ENCODE measurements at regions not wholly inside any gene's neighbourhood (a gene's known extent, or its start where the extent isn't known, plus 50 kb on each side); places are given as distances from the start of the nearest gene placed in this dataset.

- Histone ChIP-seq H3K36me3 (ENCODE audit: insufficient read depth, low read length) (no peaks in the 10 kb centered on the region), H3K9me3 (ENCODE audit: control insufficient read depth in 1 of 2, insufficient read depth in 1 of 2, low read length in 2 of 2) (peaks cover 0 to 4% of the 10 kb centered on the region in 2 experiments), H3K4me1 (ENCODE audit: insufficient read depth, low read length) (no peaks in the 10 kb centered on the region), H3K4me3 (ENCODE audit: low read length) (no peak overlapping the region), H3K27ac (ENCODE audit: low read depth in 1 of 2, low read length in 2 of 2) (no peak overlapping the region), H3K27me3 (ENCODE audit: control insufficient read depth in 1 of 2, insufficient read depth in 2 of 2, low read length in 2 of 2) (no peaks in the 10 kb centered on the region)
- no peak for ATAC-seq (ENCODE audit: poor library complexity)
- H3K27me3 Mint-ChIP-seq, result peaks cover 10% of the 10 kb centered on the region
- no peak for TF ChIP-seq CTCF (IDR thresholded peaks at IDR 0.05)
- H3K9me3 Mint-ChIP-seq, result no peaks in the 10 kb centered on the region
- no peaks in the 10 kb centered on the region for H3K36me3 Mint-ChIP-seq (ENCODE audit: low read depth)
- intact Hi-C loops (cut with DNase I, micrococcal nuclease), result no loop called here
- CTCF ChIA-PET, result no interaction called here
- DNase-seq, result no peak
- H3K27ac Mint-ChIP-seq, result no peak overlapping the region
- H3K4me1 Mint-ChIP-seq (ENCODE audit: low read depth), result no peaks in the 10 kb centered on the region
- H3K4me3 Mint-ChIP-seq, result no peak overlapping the region
- POLR2A ChIA-PET, result no interaction called here
Observed at GRCh38 chr2:48852938-48853337, 97.4 kb upstream of the LHCGR start.

- CTCF ChIA-PET, result no interaction called here
- no peak for TF ChIP-seq CTCF (IDR thresholded peaks at IDR 0.05)
- Mint-ChIP-seq H3K27me3 (peaks cover 5% of the 10 kb centered on the region), H3K4me3 (no peak overlapping the region), H3K27ac (no peak overlapping the region), H3K4me1 (ENCODE audit: low read depth) (no peaks in the 10 kb centered on the region), H3K9me3 (no peaks in the 10 kb centered on the region), H3K36me3 (ENCODE audit: low read depth) (no peaks in the 10 kb centered on the region)
- intact Hi-C loops (cut with DNase I, micrococcal nuclease), result no loop called here
- no peaks in the 10 kb centered on the region for H3K36me3 ChIP-seq (ENCODE audit: insufficient read depth, low read length)
- DNase-seq, result no peak
- H3K27me3 ChIP-seq (ENCODE audit: control insufficient read depth in 1 of 2, insufficient read depth in 2 of 2, low read length in 2 of 2), result no peaks in the 10 kb centered on the region
- H3K4me3 ChIP-seq (ENCODE audit: low read length), result no peak overlapping the region
- peaks cover 0 to 4% of the 10 kb centered on the region in 2 experiments for H3K9me3 ChIP-seq (ENCODE audit: control insufficient read depth in 1 of 2, insufficient read depth in 1 of 2, low read length in 2 of 2)
- H3K4me1 ChIP-seq (ENCODE audit: insufficient read depth, low read length), result no peaks in the 10 kb centered on the region
- no peak overlapping the region for H3K27ac ChIP-seq (ENCODE audit: low read depth in 1 of 2, low read length in 2 of 2)
- no peak for ATAC-seq (ENCODE audit: poor library complexity)
- POLR2A ChIA-PET, result no interaction called here
Observed at GRCh38 chr2:48851161-48851560, 95.6 kb upstream of the LHCGR start.

- Histone ChIP-seq H3K9me3 (ENCODE audit: control insufficient read depth in 1 of 2, insufficient read depth in 1 of 2, low read length in 2 of 2) (peaks cover 0 to 4% of the 10 kb centered on the region in 2 experiments), H3K4me3 (ENCODE audit: low read length) (no peak overlapping the region), H3K27me3 (ENCODE audit: control insufficient read depth in 1 of 2, insufficient read depth in 2 of 2, low read length in 2 of 2) (no peaks in the 10 kb centered on the region), H3K36me3 (ENCODE audit: insufficient read depth, low read length) (no peaks in the 10 kb centered on the region), H3K4me1 (ENCODE audit: insufficient read depth, low read length) (no peaks in the 10 kb centered on the region), H3K27ac (ENCODE audit: low read depth in 1 of 2, low read length in 2 of 2) (no peak overlapping the region)
- intact Hi-C loops (cut with DNase I, micrococcal nuclease), result no loop called here
- Mint-ChIP-seq H3K9me3 (no peaks in the 10 kb centered on the region), H3K4me1 (ENCODE audit: low read depth) (no peaks in the 10 kb centered on the region), H3K36me3 (ENCODE audit: low read depth) (no peaks in the 10 kb centered on the region), H3K27me3 (peaks cover 4% of the 10 kb centered on the region), H3K27ac (no peak overlapping the region), H3K4me3 (no peak overlapping the region)
- DNase-seq (no peak), ATAC-seq (ENCODE audit: poor library complexity) (no peak)
- CTCF ChIA-PET, result no interaction called here
- POLR2A ChIA-PET, result no interaction called here
- TF ChIP-seq CTCF (IDR thresholded peaks at IDR 0.05), result no peak
Observed at GRCh38 chr2:48849770-48850169, 94.2 kb upstream of the LHCGR start.

Data from CD4-positive, alpha-beta T cell (primary cell).